GM21576 (cell line): ENCODE measurements at regions not wholly inside any gene's neighbourhood (a gene's known extent, or its start where the extent isn't known, plus 50 kb on each side); places are given as distances from the start of the nearest gene placed in this dataset.
"Not testable (repeated sequence)": the region's sequence is repeated elsewhere in the genome, so short reads cannot be mapped to it uniquely, and the experiment has no call there.

Experiments
- ATAC-seq: cut with Tn5 transposase; IDR thresholded peaks from one replicate; pipeline ENCODE4 v1.9.1; 2021; ENCODE audit warnings: mild to moderate bottlenecking, moderate library complexity; ENCODE audit not compliant: unreplicated experiment

GRCh38 chr5:124836314-124836713 is 89.9 kb upstream of the ZNF608 start:
- ATAC-seq: not testable (repeated sequence)

GRCh38 chr5:124839371-124839998 is 93.0 kb upstream of the ZNF608 start:
- no peak for ATAC-seq

GRCh38 chr5:124841829-124842712 is 95.6 kb upstream of the ZNF608 start:
- ATAC-seq: no peak

- ATAC-seq: no peak
These were observed 96.5 kb upstream of the ZNF608 start for GRCh38 chr5:124842725-124843595.

- ATAC-seq: no peak
These were observed 97.1 kb upstream of the ZNF608 start for GRCh38 chr5:124843596-124843899.

GRCh38 chr5:124844371-124844920 is 98.0 kb upstream of the ZNF608 start:
- no peak for ATAC-seq

- ATAC-seq: no peak
These were observed 101.5 kb upstream of the ZNF608 start for GRCh38 chr5:124847907-124848306.

- no peak for ATAC-seq
These were observed 103.3 kb upstream of the ZNF608 start for GRCh38 chr5:124849774-124850173.

- no peak for ATAC-seq
These were observed 110.3 kb upstream of the ZNF608 start for GRCh38 chr5:124856726-124857125.

GRCh38 chr5:124858612-124859011 is 112.2 kb upstream of the ZNF608 start:
- ATAC-seq: no peak

GRCh38 chr5:124859027-124859426 is 112.6 kb upstream of the ZNF608 start:
- no peak for ATAC-seq

GRCh38 chr5:124859556-124860290 is 113.3 kb upstream of the ZNF608 start:
- ATAC-seq: no peak

- no peak for ATAC-seq
These were observed 113.8 kb upstream of the ZNF608 start for GRCh38 chr5:124860291-124860655.

GRCh38 chr5:124865066-124865465 is 118.6 kb upstream of the ZNF608 start:
- no peak for ATAC-seq

GRCh38 chr5:124865603-124866354 is 119.3 kb upstream of the ZNF608 start:
- no peak for ATAC-seq

- ATAC-seq: no peak
These were observed 120.1 kb upstream of the ZNF608 start for GRCh38 chr5:124866355-124867136.

GRCh38 chr5:124867137-124867704 is 120.8 kb upstream of the ZNF608 start:
- ATAC-seq: no peak

- no peak for ATAC-seq
These were observed 122.2 kb upstream of the ZNF608 start for GRCh38 chr5:124868676-124869075.
